ENCODE measurements at regions not wholly inside any gene's neighbourhood (a gene's known extent, or its start where the extent isn't known, plus 50 kb on each side); places are given as distances from the start of the nearest gene placed in this dataset.

- TF ChIP-seq FOXA1 (IDR thresholded peaks at IDR 0.05) (no peak), EGR1 (IDR thresholded peaks at IDR 0.05; ENCODE audit: low read depth in 2 of 2) (no peak), REST (IDR thresholded peaks at IDR 0.05) (no peak), CTCF (IDR thresholded peaks at IDR 0.05; ENCODE audit: low read depth, low read length, missing input control) (no peak), TAF1 (conservative IDR thresholded peaks at IDR 0.05) (no peak), HNF4G (IDR thresholded peaks at IDR 0.05) (no peak), NR2F2 (IDR thresholded peaks at IDR 0.05) (no peak)
These were observed 1944.2 kb upstream of the NUDT12 start for GRCh38 chr5:105506692-105507277.

All from liver (tissue), 3 donors.